ENCODE measurements at regions not wholly inside any gene's neighbourhood (a gene's known extent, or its start where the extent isn't known, plus 50 kb on each side); places are given as distances from the start of the nearest gene placed in this dataset.
A peak's percentile ranks its signal among the peaks of the same experiment; 100 is the strongest.

GRCh38 chr16:47924950-47925349, 230.8 kb downstream of the ABCC12 start:
- WGBS (ENCODE audit: extremely low coverage, insufficient coverage, insufficient read length), result no CpG with 5 or more reads among the region's 2 CpGs
- Histone ChIP-seq H4K12ac (ENCODE audit: low read depth, low read length) (no peak overlapping the region), H2BK5ac (ENCODE audit: low read depth, low read length, poor library complexity) (no peak overlapping the region), H3K4ac (ENCODE audit: low read depth, low read length) (no peak overlapping the region), H3K27ac (ENCODE audit: low read depth, low read length) (no peak overlapping the region), H4K91ac (ENCODE audit: low read depth, low read length) (no peak overlapping the region), H3K9ac (ENCODE audit: low read length) (no peak overlapping the region), H3K9me3 (ENCODE audit: insufficient read depth, low read depth, low read length) (no peaks in the 10 kb centered on the region), H4K8ac (ENCODE audit: low read depth, low read length) (no peak overlapping the region), H2AFZ (ENCODE audit: insufficient read depth, low read length, poor library complexity) (no peak overlapping the region), H3K36me3 (ENCODE audit: control insufficient read depth in 1 of 2, insufficient read depth in 2 of 2, low read length in 2 of 2) (no peaks in the 10 kb centered on the region), H3K14ac (ENCODE audit: low read length) (no peak overlapping the region), H3K27me3 (ENCODE audit: insufficient read depth, low read length) (no peaks in the 10 kb centered on the region), H3K4me1 (ENCODE audit: control insufficient read depth in 1 of 2, insufficient read depth in 2 of 2, low read length in 2 of 2) (peaks cover 0 to 2% of the 10 kb centered on the region in 2 experiments), H3K18ac (ENCODE audit: low read length) (no peak overlapping the region), H3K4me2 (ENCODE audit: low read length) (no peak overlapping the region), H2BK120ac (ENCODE audit: insufficient read depth, low read length, poor library complexity) (no peak overlapping the region), H2AK5ac (ENCODE audit: low read length) (no peak overlapping the region), H3K4me3 (ENCODE audit: low read depth, low read length) (no peak overlapping the region), H3K79me2 (ENCODE audit: control insufficient read depth, insufficient read depth, low read length, poor library complexity) (no peaks in the 10 kb centered on the region), H3K23ac (ENCODE audit: low read length) (no peak overlapping the region), H2BK12ac (ENCODE audit: low read length) (no peak overlapping the region), H3K79me1 (ENCODE audit: low read length) (no peaks in the 10 kb centered on the region)
- DNase-seq, result no peak

GRCh38 chr16:47921535-47921934, 234.3 kb downstream of the ABCC12 start:
- H3K23ac ChIP-seq (ENCODE audit: low read length), result no peak overlapping the region
- H3K36me3 ChIP-seq (ENCODE audit: control insufficient read depth in 1 of 2, insufficient read depth in 2 of 2, low read length in 2 of 2), result no peaks in the 10 kb centered on the region
- H3K9ac ChIP-seq (ENCODE audit: low read length), result no peak overlapping the region
- no peak overlapping the region for H3K4me2 ChIP-seq (ENCODE audit: low read length)
- no peak overlapping the region for H2AFZ ChIP-seq (ENCODE audit: insufficient read depth, low read length, poor library complexity)
- no peak for DNase-seq
- H3K27ac ChIP-seq (ENCODE audit: low read depth, low read length), result no peak overlapping the region
- H3K4me3 ChIP-seq (ENCODE audit: low read depth, low read length), result no peak overlapping the region
- WGBS (ENCODE audit: extremely low coverage, insufficient coverage, insufficient read length), result no CpG with 5 or more reads among the region's 1 CpG
- H4K8ac ChIP-seq (ENCODE audit: low read depth, low read length), result no peak overlapping the region
- H2BK12ac ChIP-seq (ENCODE audit: low read length), result no peak overlapping the region
- no peaks in the 10 kb centered on the region for H3K27me3 ChIP-seq (ENCODE audit: insufficient read depth, low read length)
- H3K9me3 ChIP-seq (ENCODE audit: insufficient read depth, low read depth, low read length), result no peaks in the 10 kb centered on the region
- H2BK120ac ChIP-seq (ENCODE audit: insufficient read depth, low read length, poor library complexity), result no peak overlapping the region
- H3K4me1 ChIP-seq (ENCODE audit: control insufficient read depth in 1 of 2, insufficient read depth in 2 of 2, low read length in 2 of 2), result peaks cover 0 to 2% of the 10 kb centered on the region in 2 experiments
- no peak overlapping the region for H4K12ac ChIP-seq (ENCODE audit: low read depth, low read length)
- H2BK5ac ChIP-seq (ENCODE audit: low read depth, low read length, poor library complexity), result no peak overlapping the region
- no peak overlapping the region for H4K91ac ChIP-seq (ENCODE audit: low read depth, low read length)
- H3K4ac ChIP-seq (ENCODE audit: low read depth, low read length), result no peak overlapping the region
- no peak overlapping the region for H3K18ac ChIP-seq (ENCODE audit: low read length)
- H3K79me1 ChIP-seq (ENCODE audit: low read length), result no peaks in the 10 kb centered on the region
- no peaks in the 10 kb centered on the region for H3K79me2 ChIP-seq (ENCODE audit: control insufficient read depth, insufficient read depth, low read length, poor library complexity)
- no peak overlapping the region for H3K14ac ChIP-seq (ENCODE audit: low read length)
- H2AK5ac ChIP-seq (ENCODE audit: low read length), result no peak overlapping the region

GRCh38 chr16:47920709-47921108, 235.1 kb downstream of the ABCC12 start:
- no peaks in the 10 kb centered on the region for H3K79me1 ChIP-seq (ENCODE audit: low read length)
- no peaks in the 10 kb centered on the region for H3K9me3 ChIP-seq (ENCODE audit: insufficient read depth, low read depth, low read length)
- H3K14ac ChIP-seq (ENCODE audit: low read length), result no peak overlapping the region
- peaks cover 0 to 2% of the 10 kb centered on the region in 2 experiments for H3K4me1 ChIP-seq (ENCODE audit: control insufficient read depth in 1 of 2, insufficient read depth in 2 of 2, low read length in 2 of 2)
- no peak overlapping the region for H3K4ac ChIP-seq (ENCODE audit: low read depth, low read length)
- no peak overlapping the region for H3K4me3 ChIP-seq (ENCODE audit: low read depth, low read length)
- H3K27me3 ChIP-seq (ENCODE audit: insufficient read depth, low read length), result no peaks in the 10 kb centered on the region
- H3K79me2 ChIP-seq (ENCODE audit: control insufficient read depth, insufficient read depth, low read length, poor library complexity), result no peaks in the 10 kb centered on the region
- no peak overlapping the region for H3K4me2 ChIP-seq (ENCODE audit: low read length)
- H3K23ac ChIP-seq (ENCODE audit: low read length), result no peak overlapping the region
- no peak overlapping the region for H4K8ac ChIP-seq (ENCODE audit: low read depth, low read length)
- no CpG with 5 or more reads among the region's 1 CpG for WGBS (ENCODE audit: extremely low coverage, insufficient coverage, insufficient read length)
- no peak overlapping the region for H2AK5ac ChIP-seq (ENCODE audit: low read length)
- H2AFZ ChIP-seq (ENCODE audit: insufficient read depth, low read length, poor library complexity), result no peak overlapping the region
- peak in 1 of 2 donors; percentile 15 for DNase-seq
- H3K27ac ChIP-seq (ENCODE audit: low read depth, low read length), result no peak overlapping the region
- H3K18ac ChIP-seq (ENCODE audit: low read length), result no peak overlapping the region
- H2BK5ac ChIP-seq (ENCODE audit: low read depth, low read length, poor library complexity), result no peak overlapping the region
- no peak overlapping the region for H4K12ac ChIP-seq (ENCODE audit: low read depth, low read length)
- no peaks in the 10 kb centered on the region for H3K36me3 ChIP-seq (ENCODE audit: control insufficient read depth in 1 of 2, insufficient read depth in 2 of 2, low read length in 2 of 2)
- no peak overlapping the region for H2BK12ac ChIP-seq (ENCODE audit: low read length)
- no peak overlapping the region for H4K91ac ChIP-seq (ENCODE audit: low read depth, low read length)
- H2BK120ac ChIP-seq (ENCODE audit: insufficient read depth, low read length, poor library complexity), result no peak overlapping the region
- no peak overlapping the region for H3K9ac ChIP-seq (ENCODE audit: low read length)

GRCh38 chr16:47917118-47917517, 238.7 kb downstream of the ABCC12 start:
- no peak overlapping the region for H4K91ac ChIP-seq (ENCODE audit: low read depth, low read length)
- H3K18ac ChIP-seq (ENCODE audit: low read length), result no peak overlapping the region
- H3K4ac ChIP-seq (ENCODE audit: low read depth, low read length), result no peak overlapping the region
- no peak overlapping the region for H4K12ac ChIP-seq (ENCODE audit: low read depth, low read length)
- no peak overlapping the region for H2BK5ac ChIP-seq (ENCODE audit: low read depth, low read length, poor library complexity)
- no peak overlapping the region for H3K27ac ChIP-seq (ENCODE audit: low read depth, low read length)
- no peaks in the 10 kb centered on the region for H3K9me3 ChIP-seq (ENCODE audit: insufficient read depth, low read depth, low read length)
- no peak overlapping the region for H2AK5ac ChIP-seq (ENCODE audit: low read length)
- no peak overlapping the region for H4K8ac ChIP-seq (ENCODE audit: low read depth, low read length)
- H2AFZ ChIP-seq (ENCODE audit: insufficient read depth, low read length, poor library complexity), result no peak overlapping the region
- H3K9ac ChIP-seq (ENCODE audit: low read length), result no peak overlapping the region
- no peak overlapping the region for H3K4me3 ChIP-seq (ENCODE audit: low read depth, low read length)
- H2BK12ac ChIP-seq (ENCODE audit: low read length), result no peak overlapping the region
- H3K79me1 ChIP-seq (ENCODE audit: low read length), result no peaks in the 10 kb centered on the region
- DNase-seq, result no peak
- H3K36me3 ChIP-seq (ENCODE audit: control insufficient read depth in 1 of 2, insufficient read depth in 2 of 2, low read length in 2 of 2), result no peaks in the 10 kb centered on the region
- H3K4me1 ChIP-seq (ENCODE audit: control insufficient read depth in 1 of 2, insufficient read depth in 2 of 2, low read length in 2 of 2), result no peaks in the 10 kb centered on the region
- no peaks in the 10 kb centered on the region for H3K79me2 ChIP-seq (ENCODE audit: control insufficient read depth, insufficient read depth, low read length, poor library complexity)
- H3K27me3 ChIP-seq (ENCODE audit: insufficient read depth, low read length), result no peaks in the 10 kb centered on the region
- no peak overlapping the region for H3K4me2 ChIP-seq (ENCODE audit: low read length)
- no peak overlapping the region for H3K14ac ChIP-seq (ENCODE audit: low read length)
- H2BK120ac ChIP-seq (ENCODE audit: insufficient read depth, low read length, poor library complexity), result no peak overlapping the region
- no peak overlapping the region for H3K23ac ChIP-seq (ENCODE audit: low read length)

Data from trophoblast cell (in vitro differentiated cells and primary cell).